Smooth muscle cell (in vitro differentiated cells): ENCODE measurements at regions not wholly inside any gene's neighbourhood (a gene's known extent, or its start where the extent isn't known, plus 50 kb on each side); places are given as distances from the start of the nearest gene placed in this dataset.

Source experiments
- DNase-seq: peaks from one replicate; lab custom pipeline; 2025; ENCODE audit not compliant: unreplicated experiment; lab: John Stamatoyannopoulos, UW
- H2AFZ ChIP-seq: fragments of 200-600 bp; sonication (generic); 2 replicates; pipeline ENCODE4 v1.6.0; 2016; ENCODE audit warnings: antibody characterized with exemption, low read depth, mild to moderate bottlenecking
- H3F3A ChIP-seq: fragments of 200-600 bp; sonication (generic); 2 replicates; pipeline ENCODE4 v1.6.0; 2017; ENCODE audit warnings: antibody characterized with exemption, low read depth
- H3K27ac ChIP-seq: fragments of 200-600 bp; sonication (generic); 2 replicates; pipeline ENCODE4 v1.5.1; 2016; ENCODE audit warnings: low read depth, mild to moderate bottlenecking
- H3K27me3 ChIP-seq: fragments of 200-600 bp; sonication (generic); 2 replicates; pipeline ENCODE4 v1.6.1; 2016; ENCODE audit warnings: low read depth, mild to moderate bottlenecking
- H3K36me3 ChIP-seq: fragments of 200-600 bp; sonication (generic); 2 replicates; pipeline ENCODE4 v1.5.1; 2016; ENCODE audit warnings: low read depth
- H3K4me1 ChIP-seq: fragments of 200-600 bp; sonication (generic); 2 replicates; pipeline ENCODE4 v1.5.1; 2016; ENCODE audit warnings: low read depth
- H3K4me2 ChIP-seq: fragments of 200-600 bp; sonication (generic); 2 replicates; pipeline ENCODE4 v1.6.0; 2016; ENCODE audit warnings: mild to moderate bottlenecking
- H3K4me3 ChIP-seq: fragments of 200-600 bp; sonication (generic); 2 replicates; pipeline ENCODE4 v1.5.1; 2016; ENCODE audit warnings: mild to moderate bottlenecking
- H3K79me2 ChIP-seq: fragments of 200-600 bp; sonication (generic); 2 replicates; pipeline ENCODE4 v1.6.0; 2016; ENCODE audit warnings: low read depth, mild to moderate bottlenecking
- H3K9ac ChIP-seq: fragments of 200-600 bp; sonication (generic); 2 replicates; pipeline ENCODE4 v1.6.0; 2016; ENCODE audit warnings: low read depth
- H3K9me3 ChIP-seq: fragments of 200-600 bp; sonication (generic); replicated peaks from 2 replicates; pipeline ENCODE4 v1.5.1; 2016; ENCODE audit warnings: low read depth
- H4K20me1 ChIP-seq: fragments of 200-600 bp; sonication (generic); 2 replicates; pipeline ENCODE4 v1.6.0; 2016; ENCODE audit warnings: low read depth
- CTCF ChIP-seq: fragments of 200-600 bp; sonication (generic); IDR thresholded peaks from 2 replicates; pipeline ENCODE4 v1.5.1; 2017; ENCODE audit warnings: borderline replicate concordance, mild to moderate bottlenecking, antibody characterized with exemption; ENCODE audit not compliant: insufficient read depth, poor library complexity, severe bottlenecking
- WGBS: methylation state at CpG from one replicate; pipeline ENCODE4 v1.1.7; 2016; ENCODE audit warnings: low lambda C conversion rate; 5-methylcytosine and 5-hydroxymethylcytosine counted together

DNA sequence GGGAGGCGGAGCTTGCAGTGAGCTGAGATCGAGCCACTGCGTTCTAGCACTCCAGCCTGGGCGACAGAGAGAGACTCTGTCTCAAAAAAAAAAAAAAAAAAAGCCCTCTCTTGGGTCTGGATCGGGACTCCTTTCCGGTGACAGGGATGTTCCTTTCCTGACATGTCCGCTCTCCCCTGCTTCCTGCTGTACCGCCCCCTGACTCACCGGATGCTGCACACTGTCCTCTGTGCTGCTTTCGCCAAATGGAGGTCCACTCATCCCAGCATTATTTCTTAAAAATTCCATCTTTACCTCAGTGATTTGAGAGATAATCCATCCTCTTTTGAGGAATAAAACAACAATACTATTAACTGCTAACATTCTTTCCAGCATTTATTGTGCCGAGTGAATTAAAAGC lies 113.8 kb upstream of the EEPD1 start:
- H3K9me3 ChIP-seq, result no peaks in the 10 kb centered on the region
- H3K4me3 ChIP-seq, result no peak overlapping the region
- 87% methylated on average over 11 of the region's 11 CpGs for WGBS
- no peak for DNase-seq
- no peak overlapping the region for H3K9ac ChIP-seq
- no peaks in the 10 kb centered on the region for H3K27me3 ChIP-seq
- no peaks in the 10 kb centered on the region for H3K36me3 ChIP-seq
- no peaks in the 10 kb centered on the region for H3K4me1 ChIP-seq
- H3K27ac ChIP-seq, result no peak overlapping the region
- no peaks in the 10 kb centered on the region for H3K79me2 ChIP-seq
- H3F3A ChIP-seq, result no peaks in the 10 kb centered on the region
- no peaks in the 10 kb centered on the region for H4K20me1 ChIP-seq
- H3K4me2 ChIP-seq, result no peak overlapping the region
- TF ChIP-seq CTCF, result no peak
- H2AFZ ChIP-seq, result no peak overlapping the region

- no peak overlapping the region for H3K27ac ChIP-seq
- no peak overlapping the region for H3K4me2 ChIP-seq
- H4K20me1 ChIP-seq, result no peaks in the 10 kb centered on the region
- no peaks in the 10 kb centered on the region for H3K9me3 ChIP-seq
- H3K4me3 ChIP-seq, result no peak overlapping the region
- H3K36me3 ChIP-seq, result no peaks in the 10 kb centered on the region
- H3K27me3 ChIP-seq, result no peaks in the 10 kb centered on the region
- 75% methylated on average over 3 of the region's 3 CpGs for WGBS
- no peak for DNase-seq
- no peak overlapping the region for H3K9ac ChIP-seq
- TF ChIP-seq CTCF, result no peak
- H3K79me2 ChIP-seq, result no peaks in the 10 kb centered on the region
- H2AFZ ChIP-seq, result no peak overlapping the region
- H3F3A ChIP-seq, result no peaks in the 10 kb centered on the region
- no peaks in the 10 kb centered on the region for H3K4me1 ChIP-seq
Measured at GRCh38 chr7:36039671-36040070, 113.4 kb upstream of the EEPD1 start.

GRCh38 chr7:36040679-36041078 lies 112.4 kb upstream of the EEPD1 start:
- no peaks in the 10 kb centered on the region for H4K20me1 ChIP-seq
- H3K4me2 ChIP-seq, result no peak overlapping the region
- H3F3A ChIP-seq, result no peaks in the 10 kb centered on the region
- no peaks in the 10 kb centered on the region for H3K4me1 ChIP-seq
- DNase-seq, result no peak
- no peaks in the 10 kb centered on the region for H3K36me3 ChIP-seq
- WGBS, result 93% methylated on average over 3 of the region's 3 CpGs
- no peak for TF ChIP-seq CTCF
- H3K27me3 ChIP-seq, result no peaks in the 10 kb centered on the region
- no peaks in the 10 kb centered on the region for H3K79me2 ChIP-seq
- H2AFZ ChIP-seq, result no peak overlapping the region
- H3K9ac ChIP-seq, result no peak overlapping the region
- H3K9me3 ChIP-seq, result no peaks in the 10 kb centered on the region
- no peak overlapping the region for H3K4me3 ChIP-seq
- no peak overlapping the region for H3K27ac ChIP-seq

DNA sequence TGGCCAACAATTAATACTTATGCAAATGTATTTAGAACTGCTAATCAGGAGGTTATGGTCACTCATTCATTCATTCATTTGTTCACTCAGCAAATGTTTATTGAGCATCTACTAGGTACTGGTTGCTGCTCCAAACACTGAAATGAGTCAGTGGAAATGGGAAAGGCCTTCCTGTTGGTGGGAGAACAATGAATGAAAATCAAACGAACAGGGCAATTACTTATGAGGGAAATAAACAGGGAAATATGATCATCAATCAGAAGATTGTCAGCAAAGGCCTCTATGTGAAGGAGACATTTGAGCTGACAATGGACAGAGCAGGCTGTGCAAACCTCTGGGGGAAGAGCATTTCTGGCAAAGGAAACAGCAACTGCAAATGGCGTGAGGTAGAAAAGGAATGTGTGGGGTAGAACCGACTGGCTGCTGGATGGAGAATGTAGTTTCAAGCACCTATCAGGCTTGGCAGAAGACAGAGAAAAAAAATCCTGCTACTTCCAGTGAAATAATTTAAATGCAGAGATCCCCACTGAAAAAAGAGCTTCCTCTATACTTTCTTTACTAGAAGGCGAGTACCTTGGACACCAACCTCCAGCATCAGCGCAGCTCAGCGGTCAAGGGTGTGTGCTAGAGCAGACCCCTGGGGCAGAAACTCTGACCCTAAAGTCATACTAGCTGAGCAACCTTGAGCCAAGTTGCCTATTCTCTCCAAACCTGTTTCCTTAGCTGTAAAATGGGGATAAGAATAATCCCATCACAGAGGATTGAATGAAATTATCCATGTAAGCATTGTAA lies 108.8 kb upstream of the EEPD1 start:
- no peak for TF ChIP-seq CTCF
- H3K36me3 ChIP-seq, result no peaks in the 10 kb centered on the region
- no peak overlapping the region for H3K4me3 ChIP-seq
- H4K20me1 ChIP-seq, result no peaks in the 10 kb centered on the region
- no peaks in the 10 kb centered on the region for H3K79me2 ChIP-seq
- no peak overlapping the region for H3K4me2 ChIP-seq
- H3K4me1 ChIP-seq, result no peaks in the 10 kb centered on the region
- no peak overlapping the region for H2AFZ ChIP-seq
- H3F3A ChIP-seq, result no peaks in the 10 kb centered on the region
- no peak overlapping the region for H3K27ac ChIP-seq
- 88% methylated on average over 6 of the region's 6 CpGs for WGBS
- no peaks in the 10 kb centered on the region for H3K9me3 ChIP-seq
- no peaks in the 10 kb centered on the region for H3K27me3 ChIP-seq
- no peak overlapping the region for H3K9ac ChIP-seq
- no peak for DNase-seq
